ENCODE measurements at regions not wholly inside any gene's neighbourhood (a gene's known extent, or its start where the extent isn't known, plus 50 kb on each side); places are given as distances from the start of the nearest gene placed in this dataset.

DNA sequence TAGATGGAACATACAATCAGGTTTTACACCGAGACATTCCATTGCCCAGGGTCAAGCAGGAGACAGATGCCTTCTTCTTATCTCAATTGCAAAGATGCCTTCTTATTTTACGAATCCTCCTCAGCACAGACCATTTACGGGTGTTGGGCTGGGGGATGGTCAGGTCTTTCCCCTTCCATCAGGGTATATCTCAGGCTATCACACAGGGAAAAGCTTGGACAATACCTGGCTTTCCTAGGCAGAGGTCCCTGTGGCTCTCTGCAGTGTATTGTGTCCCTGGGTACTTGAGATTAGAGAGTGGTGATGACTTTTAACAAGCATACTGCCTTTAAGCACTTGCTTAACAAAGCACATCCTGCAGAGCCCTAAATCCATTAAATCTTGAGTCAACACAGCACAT is 1249.2 kb downstream of the NLGN4Y start:
- Histone ChIP-seq H3K27ac (no peak overlapping the region), H3K36me3 (no peaks in the 10 kb centered on the region), H3K27me3 (no peaks in the 10 kb centered on the region), H3K4me1 (no peaks in the 10 kb centered on the region), H3K4me3 (replicated peaks in 1 of 3) (no peak overlapping the region), H3K9me3 (no peaks in the 10 kb centered on the region)
- no peak for DNase-seq
- 55 to 70% methylated on average over 3 of the region's 3 CpGs for WGBS, 2 donors
- intact Hi-C loops (cut with DNase I): no loop called here
- TF ChIP-seq, protein P1, sequence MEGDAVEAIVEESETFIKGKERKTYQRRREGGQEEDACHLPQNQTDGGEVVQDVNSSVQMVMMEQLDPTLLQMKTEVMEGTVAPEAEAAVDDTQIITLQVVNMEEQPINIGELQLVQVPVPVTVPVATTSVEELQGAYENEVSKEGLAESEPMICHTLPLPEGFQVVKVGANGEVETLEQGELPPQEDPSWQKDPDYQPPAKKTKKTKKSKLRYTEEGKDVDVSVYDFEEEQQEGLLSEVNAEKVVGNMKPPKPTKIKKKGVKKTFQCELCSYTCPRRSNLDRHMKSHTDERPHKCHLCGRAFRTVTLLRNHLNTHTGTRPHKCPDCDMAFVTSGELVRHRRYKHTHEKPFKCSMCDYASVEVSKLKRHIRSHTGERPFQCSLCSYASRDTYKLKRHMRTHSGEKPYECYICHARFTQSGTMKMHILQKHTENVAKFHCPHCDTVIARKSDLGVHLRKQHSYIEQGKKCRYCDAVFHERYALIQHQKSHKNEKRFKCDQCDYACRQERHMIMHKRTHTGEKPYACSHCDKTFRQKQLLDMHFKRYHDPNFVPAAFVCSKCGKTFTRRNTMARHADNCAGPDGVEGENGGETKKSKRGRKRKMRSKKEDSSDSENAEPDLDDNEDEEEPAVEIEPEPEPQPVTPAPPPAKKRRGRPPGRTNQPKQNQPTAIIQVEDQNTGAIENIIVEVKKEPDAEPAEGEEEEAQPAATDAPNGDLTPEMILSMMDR (IDR thresholded peaks at IDR 0.05): no peak
- no peak for TF ChIP-seq POLR2A (IDR thresholded peaks at IDR 0.05)

DNA sequence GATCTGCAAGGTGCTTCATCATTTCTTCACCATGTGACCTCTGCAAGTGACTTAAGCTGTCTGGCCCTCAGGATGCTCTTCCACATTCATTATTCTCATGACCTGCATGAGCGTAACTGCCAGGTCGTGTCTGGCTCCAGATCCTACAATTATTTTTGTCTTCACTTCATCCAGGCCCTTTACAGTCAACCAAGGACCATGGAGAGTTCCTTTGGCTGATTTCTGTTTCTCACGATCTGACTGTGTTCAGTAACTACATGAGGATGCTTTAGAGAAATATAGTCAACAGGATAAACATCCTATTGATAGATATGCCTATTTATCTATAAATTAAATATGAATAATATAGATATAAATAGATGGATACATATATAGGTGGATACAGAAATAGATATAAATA is 1251.6 kb downstream of the NLGN4Y start:
- 50 to 72% methylated on average over 3 of the region's 3 CpGs for WGBS, 2 donors
- Histone ChIP-seq H3K9me3 (no peaks in the 10 kb centered on the region), H3K4me3 (replicated peaks in 1 of 3) (no peak overlapping the region), H3K36me3 (no peaks in the 10 kb centered on the region), H3K27ac (no peak overlapping the region), H3K27me3 (no peaks in the 10 kb centered on the region), H3K4me1 (no peaks in the 10 kb centered on the region)
- no peak for TF ChIP-seq POLR2A (IDR thresholded peaks at IDR 0.05)
- TF ChIP-seq, protein P1 (IDR thresholded peaks at IDR 0.05): no peak
- DNase-seq: no peak
- intact Hi-C loops (cut with DNase I): no loop called here

DNA sequence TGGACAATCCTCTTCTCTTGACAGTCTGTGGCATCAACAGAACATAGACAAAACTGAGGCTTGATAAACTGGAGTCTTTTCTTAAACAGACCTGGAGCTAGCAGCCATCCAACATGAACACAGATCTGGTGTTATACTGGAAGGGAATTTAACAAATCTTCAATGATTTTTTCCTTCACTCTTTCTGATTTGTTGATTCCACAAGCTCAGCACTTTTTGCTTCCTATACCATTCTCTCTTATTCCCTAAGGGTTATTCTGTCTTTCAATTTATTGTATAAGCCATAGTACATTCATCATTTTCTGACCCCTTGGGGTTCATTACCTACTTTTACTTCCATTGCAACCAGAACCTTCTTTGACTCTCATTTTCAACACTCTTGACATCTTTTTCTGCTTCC is 1255.6 kb downstream of the NLGN4Y start:
- intact Hi-C loops (cut with DNase I): no loop called here
- H3K4me3 ChIP-seq (replicated peaks in 1 of 3): no peak overlapping the region

DNA sequence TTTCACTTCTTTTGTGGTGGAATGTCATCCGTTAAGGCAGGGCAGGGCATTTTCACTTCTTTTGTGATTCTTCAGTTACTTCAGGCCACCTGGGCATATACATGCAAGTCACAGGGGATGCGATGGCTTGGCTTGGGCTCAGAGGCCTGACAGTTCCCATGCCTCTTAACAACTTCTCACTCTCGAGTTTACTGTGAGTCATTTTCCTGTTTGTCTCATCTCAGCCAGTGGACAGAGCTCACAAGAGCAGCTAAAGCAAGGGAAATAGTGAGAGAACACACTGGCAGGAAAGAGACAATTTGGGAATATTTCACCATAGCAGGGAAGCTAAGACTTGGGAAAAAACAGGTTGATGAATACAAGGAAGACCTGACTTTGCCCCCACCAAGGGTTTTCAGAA is 1275.7 kb downstream of the NLGN4Y start:
- intact Hi-C loops (cut with DNase I): no loop called here
- Histone ChIP-seq H3K9me3 (no peaks in the 10 kb centered on the region), H3K4me3 (replicated peaks in 1 of 3) (no peak overlapping the region), H3K36me3 (no peaks in the 10 kb centered on the region), H3K27me3 (no peaks in the 10 kb centered on the region), H3K27ac (no peak overlapping the region), H3K4me1 (no peaks in the 10 kb centered on the region)
- 50 to 65% methylated on average over 3 of the region's 3 CpGs for WGBS, 2 donors
- no peak for TF ChIP-seq POLR2A (IDR thresholded peaks at IDR 0.05)
- TF ChIP-seq, protein P1 (IDR thresholded peaks at IDR 0.05): no peak
- DNase-seq: no peak

More for the DNA sequence above, 1255.6 kb downstream of the NLGN4Y start:
- Histone ChIP-seq H3K9me3 (no peaks in the 10 kb centered on the region), H3K36me3 (no peaks in the 10 kb centered on the region), H3K27ac (no peak overlapping the region), H3K27me3 (no peaks in the 10 kb centered on the region), H3K4me1 (no peaks in the 10 kb centered on the region)
- TF ChIP-seq, protein P1 (IDR thresholded peaks at IDR 0.05): no peak
- TF ChIP-seq POLR2A (IDR thresholded peaks at IDR 0.05): no peak
- DNase-seq: no peak

- Histone ChIP-seq H3K36me3 (no peaks in the 10 kb centered on the region), H3K27ac (no peak overlapping the region), H3K27me3 (no peaks in the 10 kb centered on the region), H3K4me3 (replicated peaks in 1 of 3) (no peak overlapping the region), H3K4me1 (no peaks in the 10 kb centered on the region), H3K9me3 (no peaks in the 10 kb centered on the region)
- no peak for DNase-seq
- TF ChIP-seq, protein P1 (IDR thresholded peaks at IDR 0.05): no peak
- TF ChIP-seq POLR2A (IDR thresholded peaks at IDR 0.05): no peak
- intact Hi-C loops (cut with DNase I): no loop called here
Measured at GRCh38 chrY:15805985-15806384, 1281.7 kb downstream of the NLGN4Y start.
